ENCODE measurements at regions not wholly inside any gene's neighbourhood (a gene's known extent, or its start where the extent isn't known, plus 50 kb on each side); places are given as distances from the start of the nearest gene placed in this dataset.

- DNase-seq (ENCODE audit: low read depth) = no peak
Observed at GRCh38 chr4:178275671-178276360, 833.6 kb upstream of the AGA start.

- no peak for DNase-seq (ENCODE audit: low read depth)
Observed at GRCh38 chr4:178280362-178280761, 838.1 kb upstream of the AGA start.

- DNase-seq (ENCODE audit: low read depth) = no peak
Observed at GRCh38 chr4:178288462-178288861, 846.2 kb upstream of the AGA start.

GRCh38 chr4:178293601-178294000 lies 851.4 kb upstream of the AGA start:
- no peak for DNase-seq (ENCODE audit: low read depth)

GRCh38 chr4:178296669-178297068 lies 854.4 kb upstream of the AGA start:
- DNase-seq (ENCODE audit: low read depth) = no peak

- DNase-seq (ENCODE audit: low read depth) = no peak
Observed at GRCh38 chr4:178306565-178306964, 864.3 kb upstream of the AGA start.

- DNase-seq (ENCODE audit: low read depth) = no peak
Observed at GRCh38 chr4:178309890-178310289, 867.7 kb upstream of the AGA start.

GRCh38 chr4:178311997-178312396 lies 869.8 kb upstream of the AGA start:
- no peak for DNase-seq (ENCODE audit: low read depth)

GRCh38 chr4:178314287-178314686 lies 872.0 kb upstream of the AGA start:
- no peak for DNase-seq (ENCODE audit: low read depth)

- DNase-seq (ENCODE audit: low read depth) = no peak
Observed at GRCh38 chr4:178316211-178316610, 874.0 kb upstream of the AGA start.

- no peak for DNase-seq (ENCODE audit: low read depth)
Observed at GRCh38 chr4:178320003-178320402, 877.8 kb upstream of the AGA start.

- DNase-seq (ENCODE audit: low read depth) = no peak
Observed at GRCh38 chr4:178322524-178323183, 880.4 kb upstream of the AGA start.

GRCh38 chr4:178329226-178329872 lies 887.1 kb upstream of the AGA start:
- no peak for DNase-seq (ENCODE audit: low read depth)

GRCh38 chr4:178333355-178333754 lies 891.1 kb upstream of the AGA start:
- no peak for DNase-seq (ENCODE audit: low read depth)

- DNase-seq (ENCODE audit: low read depth) = no peak
Observed at GRCh38 chr4:178339769-178340168, 897.5 kb upstream of the AGA start.

GRCh38 chr4:178340468-178340867 lies 898.2 kb upstream of the AGA start:
- DNase-seq (ENCODE audit: low read depth) = no peak

GRCh38 chr4:178344096-178344495 lies 901.9 kb upstream of the AGA start:
- no peak for DNase-seq (ENCODE audit: low read depth)

GRCh38 chr4:178347111-178347510 lies 904.9 kb upstream of the AGA start:
- DNase-seq (ENCODE audit: low read depth) = no peak

- no peak for DNase-seq (ENCODE audit: low read depth)
Observed at GRCh38 chr4:178349601-178350000, 907.4 kb upstream of the AGA start.

GRCh38 chr4:178351185-178351584 lies 908.9 kb upstream of the AGA start:
- DNase-seq (ENCODE audit: low read depth) = no peak

GRCh38 chr4:178356725-178357124 lies 914.5 kb upstream of the AGA start:
- no peak for DNase-seq (ENCODE audit: low read depth)

- DNase-seq (ENCODE audit: low read depth) = no peak
Observed at GRCh38 chr4:178385481-178385880, 943.2 kb upstream of the AGA start.

- no peak for DNase-seq (ENCODE audit: low read depth)
Observed at GRCh38 chr4:178387756-178388155, 945.5 kb upstream of the AGA start.
